Activated CD4-positive, alpha-beta T cell treated with anti-CD3 and anti-CD28 coated beads for 24 hours (primary cell): ENCODE measurements at regions not wholly inside any gene's neighbourhood (a gene's known extent, or its start where the extent isn't known, plus 50 kb on each side); places are given as distances from the start of the nearest gene placed in this dataset.

Source experiments
- DNase-seq, 2 donors: peaks; one replicate each; pipeline ENCODE4 v3.0.0-alpha.2; 2020; ENCODE audit warnings: low read depth in 2 of 2

GRCh38 chr6:170000071-170000843 is 248.8 kb downstream of the ERMARD start:
- DNase-seq: no peak

GRCh38 chr6:169999367-169999766 is 247.9 kb downstream of the ERMARD start:
- DNase-seq: no peak

GRCh38 chr6:169998457-169998856 is 247.0 kb downstream of the ERMARD start:
- no peak for DNase-seq

- no peak for DNase-seq
Observed at GRCh38 chr6:169997930-169998218, 246.5 kb downstream of the ERMARD start.

GRCh38 chr6:169997187-169997929 is 245.9 kb downstream of the ERMARD start:
- no peak for DNase-seq

- DNase-seq: no peak
Observed at GRCh38 chr6:169996378-169997051, 245.1 kb downstream of the ERMARD start.

- DNase-seq: no peak
Observed at GRCh38 chr6:169994739-169995138, 243.3 kb downstream of the ERMARD start.

- no peak for DNase-seq
Observed at GRCh38 chr6:169993861-169994481, 242.5 kb downstream of the ERMARD start.

GRCh38 chr6:169991913-169992312 is 240.5 kb downstream of the ERMARD start:
- DNase-seq: no peak

GRCh38 chr6:169991031-169991390 is 239.6 kb downstream of the ERMARD start:
- DNase-seq: no peak

GRCh38 chr6:169990095-169991030 is 238.9 kb downstream of the ERMARD start:
- peak; percentile 5 to 51 for DNase-seq

- DNase-seq: no peak
Observed at GRCh38 chr6:169989594-169989993, 238.2 kb downstream of the ERMARD start.

- no peak for DNase-seq
Observed at GRCh38 chr6:169988769-169989550, 237.5 kb downstream of the ERMARD start.

- DNase-seq: no peak
Observed at GRCh38 chr6:169986848-169987498, 235.6 kb downstream of the ERMARD start.

- no peak for DNase-seq
Observed at GRCh38 chr6:169986171-169986847, 234.9 kb downstream of the ERMARD start.

- DNase-seq: no peak
Observed at GRCh38 chr6:169985121-169986015, 233.9 kb downstream of the ERMARD start.

- no peak for DNase-seq
Observed at GRCh38 chr6:169984181-169985120, 233.0 kb downstream of the ERMARD start.
